Gastrocnemius medialis (tissue), 4 donors: ENCODE measurements at regions not wholly inside any gene's neighbourhood (a gene's known extent, or its start where the extent isn't known, plus 50 kb on each side); places are given as distances from the start of the nearest gene placed in this dataset.

Experiments used
- ATAC-seq, 2 donors: fragments of 150-250 bp; one replicate each; pipeline ENCODE4 v1.9.1; 2016
- DNase-seq, 2 donors: peaks; one replicate each; pipeline ENCODE4 v3.0.0-alpha.2; 2019
- H3K27ac ChIP-seq, 4 donors: fragments of 200-600 bp; sonication (generic); 1 replicate in 1 of 4; 2 replicates in 3 of 4; pipeline ENCODE4 v1.5.1; 2016 to 2018; ENCODE audit warnings: mild to moderate bottlenecking in 2 of 4, moderate library complexity in 1 of 4
- H3K27me3 ChIP-seq, 3 donors: fragments of 200-600 bp; sonication (generic) in 2 of 3; 1 replicate in 1 of 3; 2 replicates in 2 of 3; pipeline versions ENCODE4 v1.5.1 to v1.6.0; 2016 to 2019; ENCODE audit warnings: mild to moderate bottlenecking in 1 of 3, moderate library complexity in 1 of 3
- H3K36me3 ChIP-seq, 2 donors: fragments of 200-600 bp; sonication (generic) in 1 of 2; one replicate each; pipeline ENCODE4 v1.5.1; 2017 to 2018
- H3K4me1 ChIP-seq, 2 donors: fragments of 200-600 bp; sonication (generic) in 1 of 2; one replicate each; pipeline ENCODE4 v1.5.1; 2016 to 2017; ENCODE audit warnings: mild to moderate bottlenecking in 2 of 2
- H3K4me3 ChIP-seq, 4 donors: fragments of 200-600 bp; sonication (generic) in 3 of 4; 1 replicate in 1 of 4; 2 replicates in 3 of 4; pipeline ENCODE4 v1.5.1; 2016 to 2019; ENCODE audit warnings: mild to moderate bottlenecking in 2 of 4
- H3K9me3 ChIP-seq, 3 donors: fragments of 200-600 bp; sonication (generic) in 2 of 3; 1 replicate in 1 of 3; 2 replicates in 2 of 3; pipeline ENCODE4 v1.5.1; 2016 to 2019
- CTCF ChIP-seq, 5 experiments: fragments of 450-650 bp in 3 of 5; fragments of 200-600 bp in 2 of 5; sonication (generic) in 2 of 5; IDR thresholded peaks in 4 of 5; conservative IDR thresholded peaks in 1 of 5; 1 replicate in 4 of 5; 2 replicates in 1 of 5; pipeline ENCODE4 v1.5.1; 2016 to 2019; ENCODE audit warnings: antibody characterized with exemption in 5 of 5, mild to moderate bottlenecking in 3 of 5, moderate library complexity in 3 of 5
- POLR2A ChIP-seq, 2 donors: fragments of 450-650 bp; IDR thresholded peaks; one replicate each; pipeline ENCODE4 v1.6.1; 2017; ENCODE audit warnings: antibody characterized with exemption in 2 of 2, mild to moderate bottlenecking in 2 of 2, moderate library complexity in 2 of 2
- in situ Hi-C, 4 donors: fragments of 200-750 bp; cut with MboI; loops; one replicate each; pipeline versions ENCODE4 v1.15.0 to v1.8.0; 2017; ENCODE audit warnings: low sequenced_read_pairs in 4 of 4
- intact Hi-C: fragments of 100-400 bp; cut with DNase I; formaldehyde crosslinking; loops from one replicate; pipeline ENCODE4 v1.15.1; 2023; ENCODE audit warnings: low total_unique reads

DNA sequence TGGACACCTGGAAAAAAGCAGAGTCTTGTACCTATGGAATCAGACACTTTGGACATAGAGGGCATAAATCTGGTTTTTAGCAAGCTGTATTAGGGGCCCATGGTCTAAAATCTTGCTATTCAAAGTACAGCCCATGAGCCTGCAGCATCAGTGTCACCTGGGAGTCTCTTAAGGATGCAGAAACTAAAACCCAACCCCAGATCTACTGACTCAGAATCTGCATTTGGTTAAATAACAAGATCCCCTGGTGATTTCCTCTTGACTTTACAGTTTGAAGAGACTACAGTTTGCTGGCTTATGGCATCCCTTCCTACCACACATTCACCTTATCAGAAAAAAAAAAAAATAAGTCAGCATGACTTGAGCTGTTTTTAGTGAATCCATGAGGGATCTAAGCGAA, 74.9 kb upstream of the NR2F2 start:
- in situ Hi-C loops: no loop called here
- intact Hi-C loops: no loop called here

GRCh38 chr15:96261575-96262034, 68.9 kb upstream of the NR2F2 start:
- in situ Hi-C loops (no loop called here), intact Hi-C loops (no loop called here)
- no peak for ATAC-seq
- peaks cover 9 to 13% of the 10 kb centered on the region in 2 donors for H3K4me1 ChIP-seq
- H3K9me3 ChIP-seq: no peaks in the 10 kb centered on the region
- no peaks in the 10 kb centered on the region for H3K36me3 ChIP-seq
- H3K4me3 ChIP-seq: no peak overlapping the region
- no peak for DNase-seq
- no peak for TF ChIP-seq POLR2A (IDR thresholded peaks at IDR 0.05)
- TF ChIP-seq CTCF (IDR thresholded peaks at IDR 0.05 in 4 of 5, conservative IDR thresholded peaks at IDR 0.05 in 1 of 5): no peak
- no peak overlapping the region for H3K27ac ChIP-seq
- H3K27me3 ChIP-seq: no peaks in the 10 kb centered on the region

More for the DNA sequence above, 74.9 kb upstream of the NR2F2 start:
- ATAC-seq: no peak
- no peak overlapping the region for H3K27ac ChIP-seq
- no peaks in the 10 kb centered on the region for H3K4me1 ChIP-seq
- H3K36me3 ChIP-seq: no peaks in the 10 kb centered on the region
- no peak for TF ChIP-seq CTCF (IDR thresholded peaks at IDR 0.05 in 4 of 5, conservative IDR thresholded peaks at IDR 0.05 in 1 of 5)
- no peak for TF ChIP-seq POLR2A (IDR thresholded peaks at IDR 0.05)
- no peaks in the 10 kb centered on the region for H3K9me3 ChIP-seq
- H3K4me3 ChIP-seq: no peak overlapping the region
- H3K27me3 ChIP-seq: no peaks in the 10 kb centered on the region
- no peak for DNase-seq

DNA sequence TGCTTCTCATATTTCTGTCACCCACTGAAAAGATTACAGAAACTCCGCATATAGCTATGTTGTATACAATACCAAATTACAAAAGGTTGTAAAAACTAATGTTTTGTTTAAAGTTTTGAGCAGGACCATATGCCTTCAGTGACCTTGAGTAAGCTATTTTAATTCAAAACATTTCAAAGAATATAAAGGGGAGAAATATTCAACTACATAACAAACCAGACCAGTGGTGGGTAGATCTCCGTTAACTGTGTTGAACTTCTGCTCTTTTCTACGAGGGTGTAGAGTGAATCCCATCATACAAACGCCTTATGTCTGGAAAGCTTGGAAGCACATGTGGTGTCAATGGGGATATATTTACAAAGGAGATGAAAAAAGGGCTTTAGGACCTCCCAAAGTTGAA, 68.4 kb upstream of the NR2F2 start:
- no peak for TF ChIP-seq POLR2A (IDR thresholded peaks at IDR 0.05)
- no peak for TF ChIP-seq CTCF (IDR thresholded peaks at IDR 0.05 in 4 of 5, conservative IDR thresholded peaks at IDR 0.05 in 1 of 5)
- in situ Hi-C loops (no loop called here), intact Hi-C loops (no loop called here)
- Histone ChIP-seq H3K27me3 (no peaks in the 10 kb centered on the region), H3K9me3 (no peaks in the 10 kb centered on the region), H3K4me3 (no peak overlapping the region), H3K27ac (no peak overlapping the region), H3K4me1 (peaks cover 9 to 13% of the 10 kb centered on the region in 2 donors), H3K36me3 (no peaks in the 10 kb centered on the region)
- DNase-seq (no peak), ATAC-seq (no peak)

DNA sequence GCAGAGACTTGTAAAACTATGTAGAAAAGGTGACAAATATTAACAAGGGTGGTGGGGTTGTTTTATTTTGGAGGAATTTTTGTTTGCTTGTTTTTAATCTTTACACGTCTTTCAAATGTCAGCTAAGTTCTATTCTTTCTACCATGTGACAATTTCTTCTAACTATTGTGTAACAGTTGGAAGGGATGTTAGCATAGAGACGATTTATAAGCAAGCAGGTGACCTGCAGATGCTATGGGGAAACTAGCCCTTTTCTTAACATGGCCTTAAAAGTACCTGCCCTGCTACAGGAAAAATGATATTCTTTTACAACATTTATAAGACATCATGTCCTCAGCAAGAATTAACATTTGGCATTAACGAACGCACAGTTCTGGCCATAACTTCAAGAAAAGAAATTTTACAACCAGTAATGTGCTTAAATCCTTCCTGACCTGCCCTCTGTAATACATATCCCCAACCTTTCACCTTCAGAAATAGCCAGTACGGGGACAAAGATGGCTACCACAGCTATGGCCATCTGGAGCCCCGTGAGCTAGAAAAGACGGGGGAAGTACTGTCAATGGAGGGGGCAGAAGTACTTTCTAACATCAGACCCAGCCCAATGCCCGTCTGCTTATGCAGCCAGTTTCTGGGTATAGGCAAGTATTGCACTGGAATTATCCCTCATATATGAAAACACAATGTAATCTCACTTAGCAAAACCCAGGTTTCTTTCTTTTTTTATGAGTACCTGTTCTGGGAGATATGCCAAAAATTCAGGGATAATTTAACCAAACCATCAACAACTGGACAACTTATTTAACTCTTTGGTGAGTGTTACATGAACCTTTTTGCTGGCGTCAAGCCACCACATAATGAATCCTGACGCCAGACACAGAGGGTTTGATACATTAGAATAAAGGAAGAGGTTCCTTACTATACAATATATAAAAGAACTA, 67.7 kb upstream of the NR2F2 start:
- Histone ChIP-seq H3K36me3 (no peaks in the 10 kb centered on the region), H3K27me3 (no peaks in the 10 kb centered on the region), H3K4me1 (peaks cover 9 to 13% of the 10 kb centered on the region in 2 donors), H3K9me3 (no peaks in the 10 kb centered on the region), H3K4me3 (no peak overlapping the region), H3K27ac (no peak overlapping the region)
- peak; percentile 46 to 79 for ATAC-seq
- intact Hi-C loops: no loop called here
- DNase-seq: no peak
- TF ChIP-seq POLR2A (IDR thresholded peaks at IDR 0.05) (no peak), CTCF (IDR thresholded peaks at IDR 0.05 in 4 of 5, conservative IDR thresholded peaks at IDR 0.05 in 1 of 5) (no peak)
- in situ Hi-C loops: no loop called here
